HG03432 (cell line): ENCODE measurements at regions not wholly inside any gene's neighbourhood (a gene's known extent, or its start where the extent isn't known, plus 50 kb on each side); places are given as distances from the start of the nearest gene placed in this dataset.
"Not testable (repeated sequence)": the region's sequence is repeated elsewhere in the genome, so short reads cannot be mapped to it uniquely, and the experiment has no call there.

Experiments
- ATAC-seq: cut with Tn5 transposase; IDR thresholded peaks from one replicate; pipeline ENCODE4 v1.9.1; 2021; ENCODE audit warnings: mild to moderate bottlenecking, moderate library complexity; ENCODE audit not compliant: unreplicated experiment

GRCh38 chr5:114830114-114830513 is 339.6 kb downstream of the TRIM36 start:
- ATAC-seq, result no peak

GRCh38 chr5:114822863-114823262 is 346.8 kb downstream of the TRIM36 start:
- no peak for ATAC-seq

- ATAC-seq, result no peak
These were observed 347.3 kb downstream of the TRIM36 start for GRCh38 chr5:114822436-114822835.

GRCh38 chr5:114790403-114790792 is 379.3 kb downstream of the TRIM36 start:
- no peak for ATAC-seq

GRCh38 chr5:114789773-114790402 is 379.8 kb downstream of the TRIM36 start:
- ATAC-seq, result peak; percentile 68

GRCh38 chr5:114782869-114783268 is 386.8 kb downstream of the TRIM36 start:
- no peak for ATAC-seq

- no peak for ATAC-seq
These were observed 387.5 kb downstream of the TRIM36 start for GRCh38 chr5:114782177-114782576.

- no peak for ATAC-seq
These were observed 389.4 kb downstream of the TRIM36 start for GRCh38 chr5:114780290-114780689.

- ATAC-seq, result no peak
These were observed 382.5 kb downstream of the KCNN2 start for GRCh38 chr5:114744406-114744805.

- no peak for ATAC-seq
These were observed 372.4 kb downstream of the KCNN2 start for GRCh38 chr5:114734238-114734637.

GRCh38 chr5:114729986-114730385 is 368.1 kb downstream of the KCNN2 start:
- no peak for ATAC-seq

GRCh38 chr5:114727358-114727757 is 365.5 kb downstream of the KCNN2 start:
- no peak for ATAC-seq

- no peak for ATAC-seq
These were observed 364.3 kb downstream of the KCNN2 start for GRCh38 chr5:114726131-114726530.

- no peak for ATAC-seq
These were observed 357.4 kb downstream of the KCNN2 start for GRCh38 chr5:114719268-114719667.

- no peak for ATAC-seq
These were observed 355.1 kb downstream of the KCNN2 start for GRCh38 chr5:114716955-114717354.

GRCh38 chr5:114704225-114704893 is 342.5 kb downstream of the KCNN2 start:
- ATAC-seq, result not testable (repeated sequence)

- ATAC-seq, result no peak
These were observed 340.9 kb downstream of the KCNN2 start for GRCh38 chr5:114702731-114703130.

- no peak for ATAC-seq
These were observed 340.3 kb downstream of the KCNN2 start for GRCh38 chr5:114702136-114702535.

- no peak for ATAC-seq
These were observed 339.0 kb downstream of the KCNN2 start for GRCh38 chr5:114700823-114701222.

GRCh38 chr5:114695292-114695904 is 333.5 kb downstream of the KCNN2 start:
- no peak for ATAC-seq

GRCh38 chr5:114686356-114686755 is 324.5 kb downstream of the KCNN2 start:
- ATAC-seq, result no peak

- no peak for ATAC-seq
These were observed 316.9 kb downstream of the KCNN2 start for GRCh38 chr5:114678778-114679177.
